Left ventricle myocardium inferior (tissue), 1 donor: ENCODE measurements at regions not wholly inside any gene's neighbourhood (a gene's known extent, or its start where the extent isn't known, plus 50 kb on each side); places are given as distances from the start of the nearest gene placed in this dataset.

ENCODE experiments used
- DNase-seq: peaks from one replicate; pipeline ENCODE4 v3.0.0-alpha.2; 2020
- H3K27ac ChIP-seq: fragments of 200-600 bp; replicated peaks from 2 replicates; pipeline ENCODE4 v1.8.0; 2021
- H3K27me3 ChIP-seq: fragments of 200-600 bp; 2 replicates; pipeline ENCODE4 v1.8.0; 2021; ENCODE audit warnings: low read depth
- H3K36me3 ChIP-seq: fragments of 200-600 bp; 2 replicates; pipeline ENCODE4 v1.8.0; 2021
- H3K4me1 ChIP-seq: fragments of 200-600 bp; 2 replicates; pipeline ENCODE4 v1.8.0; 2021
- H3K4me3 ChIP-seq: fragments of 200-600 bp; 2 replicates; pipeline ENCODE4 v1.8.0; 2021; ENCODE audit warnings: mild to moderate bottlenecking, moderate library complexity
- H3K9me3 ChIP-seq: fragments of 200-600 bp; replicated peaks from 2 replicates; pipeline ENCODE4 v1.8.0; 2021
- intact Hi-C: fragments of 100-400 bp; cut with micrococcal nuclease; formaldehyde crosslinking; loops from one replicate; pipeline ENCODE4 v1.11.0; 2022
- TF ChIP-seq, protein P1 (sequence below): fragments of 200-600 bp; IDR thresholded peaks from 2 replicates; pipeline ENCODE4 v1.8.0; 2021; ENCODE audit warnings: antibody characterized with exemption, mild to moderate bottlenecking, borderline replicate concordance
- donor health status: DM: no; HTN: yes; CAD: no; lungs with severe emphysema.

DNA sequence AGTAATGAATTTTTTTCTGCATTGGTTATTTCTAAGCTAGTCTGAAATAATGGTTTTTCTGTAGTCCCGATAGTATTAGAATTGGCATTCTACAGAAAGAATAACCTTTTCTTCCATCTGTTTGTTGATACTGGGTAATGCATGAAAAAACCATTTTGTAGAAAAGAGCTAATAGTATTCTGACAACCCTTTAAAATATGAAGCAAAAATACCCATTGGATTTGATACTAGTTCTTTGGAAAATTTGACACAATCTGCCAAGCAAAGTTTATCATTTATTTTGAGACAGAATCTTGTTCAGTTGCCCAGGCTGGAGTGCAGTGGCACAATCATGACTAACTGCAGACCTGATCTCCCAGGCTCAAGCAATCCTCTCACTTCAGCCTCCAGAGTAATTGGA is 366.8 kb upstream of the MON1B start:
- no peaks in the 10 kb centered on the region for H3K9me3 ChIP-seq
- no peaks in the 10 kb centered on the region for H3K27me3 ChIP-seq
- DNase-seq, result no peak
- no peaks in the 10 kb centered on the region for H3K36me3 ChIP-seq
- TF ChIP-seq, protein P1, sequence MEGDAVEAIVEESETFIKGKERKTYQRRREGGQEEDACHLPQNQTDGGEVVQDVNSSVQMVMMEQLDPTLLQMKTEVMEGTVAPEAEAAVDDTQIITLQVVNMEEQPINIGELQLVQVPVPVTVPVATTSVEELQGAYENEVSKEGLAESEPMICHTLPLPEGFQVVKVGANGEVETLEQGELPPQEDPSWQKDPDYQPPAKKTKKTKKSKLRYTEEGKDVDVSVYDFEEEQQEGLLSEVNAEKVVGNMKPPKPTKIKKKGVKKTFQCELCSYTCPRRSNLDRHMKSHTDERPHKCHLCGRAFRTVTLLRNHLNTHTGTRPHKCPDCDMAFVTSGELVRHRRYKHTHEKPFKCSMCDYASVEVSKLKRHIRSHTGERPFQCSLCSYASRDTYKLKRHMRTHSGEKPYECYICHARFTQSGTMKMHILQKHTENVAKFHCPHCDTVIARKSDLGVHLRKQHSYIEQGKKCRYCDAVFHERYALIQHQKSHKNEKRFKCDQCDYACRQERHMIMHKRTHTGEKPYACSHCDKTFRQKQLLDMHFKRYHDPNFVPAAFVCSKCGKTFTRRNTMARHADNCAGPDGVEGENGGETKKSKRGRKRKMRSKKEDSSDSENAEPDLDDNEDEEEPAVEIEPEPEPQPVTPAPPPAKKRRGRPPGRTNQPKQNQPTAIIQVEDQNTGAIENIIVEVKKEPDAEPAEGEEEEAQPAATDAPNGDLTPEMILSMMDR, result no peak
- intact Hi-C loops, result no loop called here
- no peak overlapping the region for H3K4me3 ChIP-seq
- H3K27ac ChIP-seq, result no peak overlapping the region
- no peaks in the 10 kb centered on the region for H3K4me1 ChIP-seq

DNA sequence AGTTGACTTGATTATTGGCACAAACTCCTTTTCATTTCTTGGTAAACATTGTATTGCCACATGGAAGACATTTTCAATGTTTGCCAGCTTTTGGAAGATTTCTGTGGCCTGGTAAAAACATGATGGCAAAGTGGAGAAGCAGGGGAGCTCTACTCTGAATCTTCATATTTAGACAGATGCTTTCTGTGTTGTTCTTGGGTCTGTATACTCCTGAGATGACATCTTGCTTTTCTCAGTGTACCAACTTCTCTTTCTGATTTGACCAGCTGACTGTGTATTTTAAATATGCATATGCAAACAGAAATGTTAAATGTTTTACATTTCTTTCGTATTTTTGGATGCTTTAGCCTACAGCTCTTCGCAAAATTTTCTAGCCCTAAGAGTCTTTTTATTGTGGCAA is 366.2 kb upstream of the MON1B start:
- Histone ChIP-seq H3K9me3 (no peaks in the 10 kb centered on the region), H3K27me3 (no peaks in the 10 kb centered on the region), H3K4me1 (no peaks in the 10 kb centered on the region), H3K36me3 (no peaks in the 10 kb centered on the region), H3K27ac (no peak overlapping the region), H3K4me3 (no peak overlapping the region)
- TF ChIP-seq, protein P1, result no peak
- no peak for DNase-seq
- intact Hi-C loops, result no loop called here

DNA sequence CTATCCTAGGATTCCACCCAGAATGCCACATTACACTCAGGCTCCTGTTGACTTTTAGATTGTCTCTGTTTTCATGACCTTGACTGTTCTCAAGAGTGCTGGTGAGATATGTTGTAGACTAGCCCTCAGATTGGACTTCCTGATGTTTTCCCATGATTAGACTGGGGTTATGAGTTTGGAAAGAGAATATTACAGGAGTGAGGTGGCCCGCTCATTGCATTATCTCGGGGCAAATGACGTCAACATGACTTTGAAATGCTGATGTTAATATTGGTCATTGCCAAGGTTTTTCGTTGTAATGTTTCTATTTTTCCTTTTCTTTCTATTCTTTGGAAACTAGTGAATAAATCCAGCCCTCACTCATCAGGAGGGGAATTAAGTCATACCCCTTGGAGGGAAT is 355.7 kb upstream of the MON1B start:
- no peak overlapping the region for H3K4me3 ChIP-seq
- TF ChIP-seq, protein P1, result no peak
- no peak overlapping the region for H3K27ac ChIP-seq
- H3K4me1 ChIP-seq, result no peaks in the 10 kb centered on the region
- intact Hi-C loops, result no loop called here
- H3K27me3 ChIP-seq, result no peaks in the 10 kb centered on the region
- DNase-seq, result no peak
- no peaks in the 10 kb centered on the region for H3K36me3 ChIP-seq
- H3K9me3 ChIP-seq, result peaks cover 10% of the 10 kb centered on the region

DNA sequence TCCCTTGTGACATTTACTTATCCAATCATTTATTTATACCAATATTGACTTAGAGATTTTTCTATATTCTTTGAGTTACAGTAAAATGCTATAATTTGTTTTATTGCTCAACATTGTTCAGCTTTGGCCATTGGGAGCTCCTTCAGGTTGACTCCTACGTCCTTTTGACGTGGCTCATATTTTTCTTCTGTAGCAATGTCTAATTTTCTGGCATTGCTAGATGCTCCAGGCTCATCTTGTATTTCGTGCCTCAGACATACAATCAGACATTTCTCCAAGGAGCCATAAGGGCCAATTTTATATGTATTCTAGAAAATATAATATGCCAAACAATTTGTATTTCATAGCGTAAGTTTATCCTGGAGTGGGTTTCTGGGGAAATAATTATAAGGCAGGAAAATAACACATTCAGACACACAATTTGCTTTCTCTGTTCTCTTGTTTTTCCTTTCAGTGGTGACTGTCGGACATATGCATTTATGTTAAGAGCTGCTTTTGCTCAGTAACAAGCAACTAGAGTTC is 355.1 kb upstream of the MON1B start:
- Histone ChIP-seq H3K4me3 (no peak overlapping the region), H3K27ac (no peak overlapping the region), H3K9me3 (peaks cover 10% of the 10 kb centered on the region), H3K4me1 (no peaks in the 10 kb centered on the region), H3K36me3 (no peaks in the 10 kb centered on the region), H3K27me3 (no peaks in the 10 kb centered on the region)
- DNase-seq, result no peak
- TF ChIP-seq, protein P1, result no peak
- intact Hi-C loops, result no loop called here

DNA sequence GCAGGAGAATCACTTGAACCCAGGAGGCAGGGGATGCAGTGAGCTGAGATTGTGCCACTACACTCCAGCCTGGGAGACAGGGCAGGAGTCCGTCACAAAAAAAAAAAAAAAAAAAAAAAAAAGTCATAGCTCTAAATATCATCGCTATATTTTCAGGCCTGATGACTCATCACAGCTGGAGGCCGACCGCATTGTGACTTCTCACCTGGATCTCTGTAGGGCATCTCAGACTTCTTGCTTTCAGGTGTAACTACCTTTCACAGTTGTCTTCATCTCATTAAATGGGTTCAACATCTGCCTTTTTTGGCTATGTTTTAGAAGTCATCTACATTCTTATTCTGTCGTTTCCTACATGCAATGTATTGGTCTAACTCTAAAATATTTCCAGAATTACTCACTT is 353.1 kb upstream of the MON1B start:
- H3K4me1 ChIP-seq, result no peaks in the 10 kb centered on the region
- no peaks in the 10 kb centered on the region for H3K36me3 ChIP-seq
- DNase-seq, result no peak
- H3K9me3 ChIP-seq, result peaks cover 10% of the 10 kb centered on the region
- no peak overlapping the region for H3K4me3 ChIP-seq
- no peak overlapping the region for H3K27ac ChIP-seq
- intact Hi-C loops, result no loop called here
- no peaks in the 10 kb centered on the region for H3K27me3 ChIP-seq
- TF ChIP-seq, protein P1, result no peak

DNA sequence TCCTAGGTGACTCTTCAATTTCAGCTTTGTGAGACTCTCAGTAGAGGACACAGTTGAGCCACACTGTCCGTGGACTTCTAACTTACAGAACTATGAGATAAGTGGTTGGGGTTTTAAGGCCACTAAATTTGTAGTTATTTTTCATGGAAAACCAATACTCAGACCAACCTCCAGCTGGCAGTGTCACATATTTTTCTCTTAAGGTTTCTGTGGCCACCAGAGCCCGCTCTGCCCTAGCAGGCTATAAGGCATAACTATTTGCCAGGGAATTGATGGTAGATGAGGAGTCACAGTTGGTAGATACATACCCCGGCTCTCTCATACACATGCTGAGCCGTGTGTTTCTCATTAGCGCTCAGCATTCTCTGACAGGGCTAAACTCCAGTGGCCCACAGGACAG is 336.8 kb upstream of the MON1B start:
- DNase-seq, result no peak
- Histone ChIP-seq H3K36me3 (no peaks in the 10 kb centered on the region), H3K9me3 (peaks cover 19% of the 10 kb centered on the region), H3K4me1 (no peaks in the 10 kb centered on the region), H3K27me3 (no peaks in the 10 kb centered on the region), H3K4me3 (no peak overlapping the region), H3K27ac (no peak overlapping the region)
- TF ChIP-seq, protein P1, result peak; percentile 27
- intact Hi-C loops, result no loop called here
